A549 (cell line): ENCODE measurements at regions not wholly inside any gene's neighbourhood (a gene's known extent, or its start where the extent isn't known, plus 50 kb on each side); places are given as distances from the start of the nearest gene placed in this dataset.

Experiments
- ATAC-seq, 2 experiments: fragments of 200-7000 bp in 1 of 2; fragments of >200 bp in 1 of 2; cut with Nextera tagmentation in 1 of 2; cut with Tn5 transposase in 1 of 2; 3 replicates each; pipeline versions ENCODE4 v1.8.0 to v1.9.1; 2018 to 2020; ENCODE audit warnings: mild to moderate bottlenecking in 1 of 2, moderate library complexity in 1 of 2
- CTCF ChIA-PET: fragments of 300-600 bp; sonication (Branson Sonifier 250); formaldehyde crosslinking; extraction: SDS; loops from one replicate; lab custom pipeline; 2021; ENCODE audit warnings: antibody characterized with exemption, inconsistent platforms; lab: Yijun Ruan, JAX
- POLR2A ChIA-PET: fragments of 350-600 bp; formaldehyde crosslinking; extraction: SDS; loops from one replicate; lab custom pipeline; 2021; ENCODE audit warnings: antibody characterized with exemption, inconsistent platforms; lab: Yijun Ruan, JAX
- DNase-seq, 2 experiments: peaks; one replicate each; pipeline versions ENCODE4 v3.0.0 to v3.0.0-alpha.2; 2011 to 2016; ENCODE audit warnings: low read depth in 1 of 2, low spot score in 1 of 2
- FAIRE-seq: peaks from 2 replicates; lab custom pipeline; 2011; peaks lifted over from hg19 to GRCh38; lab: Jason Lieb, UNC
- H3K27ac ChIP-seq, 2 experiments: fragments of >200 bp; sonication (Bioruptor Twin); formaldehyde crosslinking; 3 replicates each; pipeline ENCODE4 v1.5.1; 2016 to 2017
- H3K4me1 ChIP-seq: fragments of >200 bp; sonication (Bioruptor Twin); formaldehyde crosslinking; 3 replicates; pipeline ENCODE4 v1.6.1; 2016
- H3K4me2 ChIP-seq: fragments of >200 bp; sonication (Bioruptor Twin); formaldehyde crosslinking; 3 replicates; pipeline ENCODE4 v1.6.1; 2016
- H3K4me3 ChIP-seq: fragments of >200 bp; sonication (Bioruptor Twin); formaldehyde crosslinking; 3 replicates; pipeline ENCODE4 v1.5.1; 2016
- H3K9me3 ChIP-seq: fragments of >200 bp; sonication (Bioruptor Twin); formaldehyde crosslinking; 3 replicates; pipeline ENCODE4 v1.6.1; 2016
- ATOH8 ChIP-seq: fragments of 250-450 bp; sonication (Bioruptor Pico); IDR thresholded peaks from 2 replicates; pipeline ENCODE4 v1.5.0; 2020; ENCODE audit warnings: low read depth, mild to moderate bottlenecking, moderate library complexity
- BCL3 ChIP-seq: fragments of >200 bp; sonication (Bioruptor Twin); formaldehyde crosslinking; IDR thresholded peaks from 3 replicates; pipeline ENCODE4 v1.6.1; 2016
- BHLHE40 ChIP-seq: IDR thresholded peaks from 2 replicates; pipeline ENCODE4 v1.6.1; 2012; ENCODE audit warnings: low read depth, low read length, inconsistent platforms
- CBX2 ChIP-seq: fragments of 200-600 bp; sonication (generic); IDR thresholded peaks from 2 replicates; pipeline ENCODE4 v1.6.1; 2016; ENCODE audit warnings: low read depth, mild to moderate bottlenecking, borderline replicate concordance
- CEBPB ChIP-seq, 2 experiments: fragments of >200 bp in 1 of 2; sonication (Bioruptor Twin) in 1 of 2; formaldehyde crosslinking in 1 of 2; IDR thresholded peaks; 2 replicates each; pipeline ENCODE4 v1.6.1; 2012 to 2016
- CTCF ChIP-seq: fragments of >200 bp; sonication (Bioruptor Twin); formaldehyde crosslinking; IDR thresholded peaks from 3 replicates; pipeline ENCODE4 v1.5.1; 2016
- ELK1 ChIP-seq: fragments of 150-350 bp; IDR thresholded peaks from 2 replicates; pipeline ENCODE4 v1.6.1; 2014; ENCODE audit warnings: low read depth, mild to moderate bottlenecking, low read length
- ESRRA ChIP-seq: fragments of 150-350 bp; IDR thresholded peaks from 2 replicates; pipeline ENCODE4 v1.6.1; 2014; ENCODE audit warnings: mild to moderate bottlenecking, low read length, borderline replicate concordance
- HES2 ChIP-seq: fragments of >200 bp; sonication (Bioruptor Twin); formaldehyde crosslinking; IDR thresholded peaks from 2 replicates; pipeline ENCODE4 v1.6.1; 2016
- HMGXB4 ChIP-seq: fragments of 250-450 bp; sonication (Bioruptor Pico); IDR thresholded peaks from 2 replicates; pipeline ENCODE4 v1.5.0; 2021; ENCODE audit warnings: mild to moderate bottlenecking, moderate library complexity, borderline replicate concordance
- HOXA7 ChIP-seq: fragments of 250-450 bp; sonication (Bioruptor Pico); IDR thresholded peaks from 2 replicates; pipeline ENCODE4 v1.5.0; 2020; ENCODE audit warnings: mild to moderate bottlenecking, moderate library complexity
- HOXB13 ChIP-seq: fragments of 250-450 bp; sonication (Bioruptor Pico); IDR thresholded peaks from 2 replicates; pipeline ENCODE4 v1.5.0; 2020; ENCODE audit warnings: low read depth, mild to moderate bottlenecking, moderate library complexity
- HOXB5 ChIP-seq: fragments of 250-450 bp; sonication (Bioruptor Pico); IDR thresholded peaks from 2 replicates; pipeline ENCODE4 v1.5.0; 2020; ENCODE audit warnings: mild to moderate bottlenecking, moderate library complexity
- JUN ChIP-seq, 2 experiments: fragments of >200 bp; sonication (Bioruptor Twin); formaldehyde crosslinking; IDR thresholded peaks; 2 replicates in 1 of 2; 3 replicates in 1 of 2; pipeline ENCODE4 v1.6.1; 2016 to 2017
- POLR2AphosphoS2 ChIP-seq: conservative IDR thresholded peaks from 2 replicates; pipeline ENCODE4 v1.6.1; 2012; ENCODE audit warnings: low read length, improper control_type of control experiment, inconsistent platforms
- SREBF2 ChIP-seq: fragments of 450-650 bp; IDR thresholded peaks from 2 replicates; pipeline ENCODE4 v1.6.1; 2014; ENCODE audit warnings: mild to moderate bottlenecking, moderate library complexity
- TFCP2L1 ChIP-seq: fragments of 250-450 bp; sonication (Bioruptor Pico); IDR thresholded peaks from 2 replicates; pipeline ENCODE4 v1.5.0; 2021; ENCODE audit warnings: mild to moderate bottlenecking
- USF2 ChIP-seq: fragments of 450-650 bp; IDR thresholded peaks from 2 replicates; pipeline ENCODE4 v1.6.1; 2014; ENCODE audit warnings: antibody characterized with exemption
- ZNF302 ChIP-seq: fragments of 250-450 bp; sonication (Bioruptor Pico); IDR thresholded peaks from 2 replicates; pipeline ENCODE4 v1.9.0; 2021; ENCODE audit warnings: inconsistent platforms, mild to moderate bottlenecking, moderate library complexity
- WGBS: methylation state at CpG from one replicate; pipeline ENCODE4 v1.1.6; 2017; ENCODE audit errors: missing lambda C conversion rate; 5-methylcytosine and 5-hydroxymethylcytosine counted together

- TF ChIP-seq USF2 (no peak), HOXA7 (CRISPR knock-in tag) (no peak), ZNF302 (no peak), CBX2 (no peak), POLR2AphosphoS2 (no peak)
Observed at GRCh38 chr4:58961925-58962324, 1851.7 kb upstream of the IGFBP7 start (continued).

GRCh38 chr4:58962424-58962823 is 1852.2 kb upstream of the IGFBP7 start:
- ChIA-PET CTCF (no interaction called here), POLR2A (no interaction called here)
- no peak for ATAC-seq
- H3K4me3 ChIP-seq = no peak overlapping the region
- FAIRE-seq = no peak
- no peak overlapping the region for H3K4me2 ChIP-seq
- no peak overlapping the region for H3K27ac ChIP-seq
- no peaks in the 10 kb centered on the region for H3K9me3 ChIP-seq
- TF ChIP-seq HES2 = no peak
- TF ChIP-seq TFCP2L1 (CRISPR knock-in tag) = no peak
- TF ChIP-seq HOXB5 = no peak
- DNase-seq = no peak
- no peaks in the 10 kb centered on the region for H3K4me1 ChIP-seq

- Histone ChIP-seq H3K4me2 (no peak overlapping the region), H3K27ac (no peak overlapping the region), H3K9me3 (no peaks in the 10 kb centered on the region), H3K4me3 (no peak overlapping the region), H3K4me1 (no peaks in the 10 kb centered on the region)
- no peak for TF ChIP-seq JUN (IDR thresholded peaks at IDR 0.05)
- DNase-seq = no peak
- WGBS = 0% methylated on average over 1 of the region's 1 CpG
- ATAC-seq = no peak
- CTCF ChIA-PET = no interaction called here
- no peak for FAIRE-seq
- POLR2A ChIA-PET = no interaction called here
Observed at GRCh38 chr4:58981828-58982227, 1871.6 kb upstream of the IGFBP7 start.

GRCh38 chr4:58983887-58984286 is 1873.7 kb upstream of the IGFBP7 start:
- WGBS = 39% methylated on average over 3 of the region's 3 CpGs
- no peak overlapping the region for H3K4me3 ChIP-seq
- FAIRE-seq = no peak
- H3K9me3 ChIP-seq = no peaks in the 10 kb centered on the region
- H3K27ac ChIP-seq = no peak overlapping the region
- TF ChIP-seq HMGXB4 (no peak), BHLHE40 (no peak), ATOH8 (no peak), SREBF2 (no peak), ELK1 (no peak), BCL3 (no peak), HOXB13 (CRISPR knock-in tag) (no peak), CTCF (no peak), ESRRA (no peak), CEBPB (IDR thresholded peaks at IDR 0.05) (no peak), CBX2 (no peak)
- ATAC-seq = no peak
- ChIA-PET POLR2A (no interaction called here), CTCF (no interaction called here)
- no peak for DNase-seq
- H3K4me2 ChIP-seq = no peak overlapping the region
- H3K4me1 ChIP-seq = no peaks in the 10 kb centered on the region
